ENCODE measurements at regions not wholly inside any gene's neighbourhood (a gene's known extent, or its start where the extent isn't known, plus 50 kb on each side); places are given as distances from the start of the nearest gene placed in this dataset.
"Not testable (repeated sequence)": the region's sequence is repeated elsewhere in the genome, so short reads cannot be mapped to it uniquely, and the experiment has no call there.

DNA sequence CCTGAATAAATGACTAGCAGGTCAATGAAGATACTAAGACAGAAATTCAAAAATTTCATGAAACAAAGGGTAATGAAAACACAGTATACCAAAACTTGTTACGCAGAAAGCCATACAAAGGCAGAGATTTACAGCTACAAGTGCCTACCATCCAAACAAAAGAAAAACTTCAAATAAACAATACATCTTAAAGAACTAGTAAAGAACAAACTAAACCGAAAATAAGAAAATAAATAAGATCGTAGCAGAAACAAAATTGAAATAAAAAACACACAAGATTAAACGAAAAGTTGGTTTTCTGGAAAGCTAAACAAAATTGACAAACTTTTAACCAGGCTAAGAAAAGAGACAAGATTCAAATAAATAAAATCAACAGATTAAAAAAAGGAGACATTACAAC lies 51.5 kb downstream of the VPREB1 start:
- CTCF ChIA-PET; H3K27ac Mint-ChIP-seq; POLR2A ChIA-PET; H3K9me3 Mint-ChIP-seq; DNase-seq (ENCODE audit: low spot score); H3K36me3 Mint-ChIP-seq; ATAC-seq: not testable (repeated sequence)
- Mint-ChIP-seq H3K4me1 (peaks cover 11% of the 10 kb centered on the region), H3K27me3 (ENCODE audit: low read depth) (peaks cover 42% of the 10 kb centered on the region), H3K4me3 (peak overlapping the region; percentile 35; the same call in 1 of the 2 replicates)

DNA sequence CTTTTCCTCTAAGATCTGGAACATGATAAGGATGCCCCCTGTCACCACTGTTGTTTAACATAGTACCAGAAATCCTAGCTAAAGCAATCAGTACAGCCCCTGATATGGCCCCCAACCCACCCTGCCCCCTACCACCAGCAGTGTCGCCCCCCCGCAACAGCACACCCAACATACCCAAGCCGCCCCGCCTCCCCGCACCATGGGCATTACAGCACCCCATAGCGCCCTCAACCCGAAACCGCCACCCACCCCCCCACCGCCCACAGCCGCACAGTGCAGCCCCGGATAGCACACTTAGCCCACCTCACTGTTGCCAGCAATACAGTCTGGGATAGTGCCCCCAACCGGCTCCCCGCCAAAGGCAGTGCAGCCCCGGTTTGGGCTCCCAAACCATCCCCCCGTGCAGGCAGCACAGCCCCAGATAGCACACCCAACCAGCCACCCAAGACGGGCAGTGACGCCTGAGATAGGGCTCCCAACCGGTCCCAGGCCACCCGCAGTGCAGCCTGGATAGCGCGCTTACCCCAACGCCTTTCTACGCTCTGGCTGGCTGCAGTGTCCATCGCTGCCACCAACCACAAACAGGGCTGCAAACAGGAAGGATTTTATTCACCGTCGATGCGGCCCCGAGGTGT lies 52.7 kb downstream of the VPREB1 start:
- H3K9me3 Mint-ChIP-seq; POLR2A ChIA-PET; ATAC-seq; H3K27ac Mint-ChIP-seq; DNase-seq (ENCODE audit: low spot score); H3K36me3 Mint-ChIP-seq: not testable (repeated sequence)
- H3K4me3 Mint-ChIP-seq = peak overlapping the region; percentile 84
- peaks cover 14% of the 10 kb centered on the region for H3K4me1 Mint-ChIP-seq
- peaks cover 54% of the 10 kb centered on the region for H3K27me3 Mint-ChIP-seq (ENCODE audit: low read depth)
- CTCF ChIA-PET = interaction anchor here (1.0 kb wide), 1 partner anchor 62 kb away, joined by 3 read pairs; no protein-coding TSS in a partner anchor

DNA sequence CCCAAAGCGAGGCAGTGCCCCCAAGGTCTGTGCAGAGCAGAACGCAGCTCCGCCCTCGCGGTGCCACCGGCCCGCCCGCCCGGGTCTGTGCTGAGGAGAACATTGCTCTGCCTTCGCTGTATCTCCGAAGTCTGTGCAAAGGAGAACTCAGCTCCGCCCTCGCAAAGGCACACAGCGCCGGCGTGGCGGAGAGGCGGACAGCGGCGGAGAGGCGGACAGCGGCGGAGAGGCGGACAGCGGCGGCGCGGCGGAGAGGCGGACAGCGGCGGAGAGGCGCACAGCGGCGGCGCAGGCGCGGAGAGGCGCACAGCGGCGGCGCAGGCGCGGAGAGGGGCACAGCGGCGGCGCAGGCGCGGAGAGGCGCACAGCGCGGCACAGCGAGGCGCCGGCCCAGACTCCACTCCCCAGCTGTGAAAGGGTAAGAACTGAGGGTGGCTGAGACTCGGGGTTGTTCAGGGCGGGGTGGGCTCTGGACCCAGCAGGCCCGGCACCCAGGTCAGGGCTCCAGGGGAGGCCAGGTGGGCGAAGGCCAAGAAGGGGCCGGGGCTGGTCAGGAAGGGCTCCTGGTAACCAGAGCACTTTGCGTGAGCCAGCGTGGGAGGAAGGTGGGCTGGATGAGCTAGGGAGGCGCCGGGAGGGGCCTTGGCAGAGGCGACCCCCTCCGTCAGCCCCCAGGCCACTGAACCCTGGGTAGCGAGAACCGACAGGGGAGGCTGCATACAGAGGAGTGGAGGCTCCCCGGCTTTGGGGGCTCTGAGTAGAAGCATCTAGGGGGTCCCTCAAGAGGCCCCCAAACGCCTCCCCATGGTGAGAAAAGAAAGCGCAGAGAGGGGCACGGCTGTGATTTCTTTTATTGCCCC lies 53.4 kb downstream of the VPREB1 start:
- not testable (repeated sequence) for H3K27ac Mint-ChIP-seq

DNA sequence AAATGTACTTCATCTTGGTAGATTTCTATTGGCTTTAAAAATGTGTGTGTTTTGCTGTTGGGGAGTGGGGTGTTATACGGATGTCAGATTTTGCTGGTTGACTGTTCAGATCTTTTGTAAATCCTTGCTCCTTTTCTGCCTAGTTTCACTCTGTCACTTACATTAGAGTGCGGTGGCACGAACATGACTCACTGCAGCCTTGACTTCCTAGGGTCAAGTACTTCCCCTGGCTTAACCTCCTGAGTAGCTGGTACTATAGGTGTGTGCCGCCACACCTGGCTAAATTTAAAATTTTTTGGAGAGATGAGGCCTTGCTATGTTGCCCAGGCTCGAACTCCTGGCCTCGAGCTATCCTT lies 54.0 kb downstream of the VPREB1 start:
- H3K9me3 Mint-ChIP-seq; H3K27ac Mint-ChIP-seq; DNase-seq (ENCODE audit: low spot score); CTCF ChIA-PET; ATAC-seq; H3K36me3 Mint-ChIP-seq: not testable (repeated sequence)
- POLR2A ChIA-PET = interaction anchor here (0.6 kb wide), 1 partner anchor 469 kb away, joined by 4 read pairs; no protein-coding TSS in a partner anchor
- Mint-ChIP-seq H3K4me1 (peaks cover 27% of the 10 kb centered on the region), H3K27me3 (ENCODE audit: low read depth) (peaks cover 68% of the 10 kb centered on the region), H3K4me3 (peak overlapping the region; percentile 84)

More for the DNA sequence above, 53.4 kb downstream of the VPREB1 start:
- H3K36me3 Mint-ChIP-seq, POLR2A ChIA-PET, H3K9me3 Mint-ChIP-seq: not testable (repeated sequence)
- peaks cover 22% of the 10 kb centered on the region for H3K4me1 Mint-ChIP-seq
- ATAC-seq = peak; percentile 95
- CTCF ChIA-PET = interaction anchor here (1.0 kb wide), 1 partner anchor 62 kb away, joined by 3 read pairs; no protein-coding TSS in a partner anchor
- H3K27me3 Mint-ChIP-seq (ENCODE audit: low read depth) = peaks cover 62% of the 10 kb centered on the region
- TF ChIP-seq, protein P1, sequence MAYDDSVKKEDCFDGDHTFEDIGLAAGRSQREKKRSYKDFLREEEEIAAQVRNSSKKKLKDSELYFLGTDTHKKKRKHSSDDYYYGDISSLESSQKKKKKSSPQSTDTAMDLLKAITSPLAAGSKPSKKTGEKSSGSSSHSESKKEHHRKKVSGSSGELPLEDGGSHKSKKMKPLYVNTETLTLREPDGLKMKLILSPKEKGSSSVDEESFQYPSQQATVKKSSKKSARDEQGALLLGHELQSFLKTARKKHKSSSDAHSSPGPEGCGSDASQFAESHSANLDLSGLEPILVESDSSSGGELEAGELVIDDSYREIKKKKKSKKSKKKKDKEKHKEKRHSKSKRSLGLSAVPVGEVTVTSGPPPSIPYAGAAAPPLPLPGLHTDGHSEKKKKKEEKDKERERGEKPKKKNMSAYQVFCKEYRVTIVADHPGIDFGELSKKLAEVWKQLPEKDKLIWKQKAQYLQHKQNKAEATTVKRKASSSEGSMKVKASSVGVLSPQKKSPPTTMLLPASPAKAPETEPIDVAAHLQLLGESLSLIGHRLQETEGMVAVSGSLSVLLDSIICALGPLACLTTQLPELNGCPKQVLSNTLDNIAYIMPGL (CRISPR knock-in tag; IDR thresholded peaks at IDR 0.05) = peak; percentile 39
- TF ChIP-seq, protein P2, sequence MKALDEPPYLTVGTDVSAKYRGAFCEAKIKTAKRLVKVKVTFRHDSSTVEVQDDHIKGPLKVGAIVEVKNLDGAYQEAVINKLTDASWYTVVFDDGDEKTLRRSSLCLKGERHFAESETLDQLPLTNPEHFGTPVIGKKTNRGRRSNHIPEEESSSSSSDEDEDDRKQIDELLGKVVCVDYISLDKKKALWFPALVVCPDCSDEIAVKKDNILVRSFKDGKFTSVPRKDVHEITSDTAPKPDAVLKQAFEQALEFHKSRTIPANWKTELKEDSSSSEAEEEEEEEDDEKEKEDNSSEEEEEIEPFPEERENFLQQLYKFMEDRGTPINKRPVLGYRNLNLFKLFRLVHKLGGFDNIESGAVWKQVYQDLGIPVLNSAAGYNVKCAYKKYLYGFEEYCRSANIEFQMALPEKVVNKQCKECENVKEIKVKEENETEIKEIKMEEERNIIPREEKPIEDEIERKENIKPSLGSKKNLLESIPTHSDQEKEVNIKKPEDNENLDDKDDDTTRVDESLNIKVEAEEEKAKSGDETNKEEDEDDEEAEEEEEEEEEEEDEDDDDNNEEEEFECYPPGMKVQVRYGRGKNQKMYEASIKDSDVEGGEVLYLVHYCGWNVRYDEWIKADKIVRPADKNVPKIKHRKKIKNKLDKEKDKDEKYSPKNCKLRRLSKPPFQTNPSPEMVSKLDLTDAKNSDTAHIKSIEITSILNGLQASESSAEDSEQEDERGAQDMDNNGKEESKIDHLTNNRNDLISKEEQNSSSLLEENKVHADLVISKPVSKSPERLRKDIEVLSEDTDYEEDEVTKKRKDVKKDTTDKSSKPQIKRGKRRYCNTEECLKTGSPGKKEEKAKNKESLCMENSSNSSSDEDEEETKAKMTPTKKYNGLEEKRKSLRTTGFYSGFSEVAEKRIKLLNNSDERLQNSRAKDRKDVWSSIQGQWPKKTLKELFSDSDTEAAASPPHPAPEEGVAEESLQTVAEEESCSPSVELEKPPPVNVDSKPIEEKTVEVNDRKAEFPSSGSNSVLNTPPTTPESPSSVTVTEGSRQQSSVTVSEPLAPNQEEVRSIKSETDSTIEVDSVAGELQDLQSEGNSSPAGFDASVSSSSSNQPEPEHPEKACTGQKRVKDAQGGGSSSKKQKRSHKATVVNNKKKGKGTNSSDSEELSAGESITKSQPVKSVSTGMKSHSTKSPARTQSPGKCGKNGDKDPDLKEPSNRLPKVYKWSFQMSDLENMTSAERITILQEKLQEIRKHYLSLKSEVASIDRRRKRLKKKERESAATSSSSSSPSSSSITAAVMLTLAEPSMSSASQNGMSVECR (CRISPR knock-in tag; IDR thresholded peaks at IDR 0.05; ENCODE audit: borderline replicate concordance) = peak; percentile 60; the same call in 1 of the 2 replicates
- TF ChIP-seq FOXP1 (CRISPR knock-in tag; IDR thresholded peaks at IDR 0.05; ENCODE audit: borderline replicate concordance) (peak; percentile 72; the same call in 1 of the 2 replicates), SP1 (CRISPR knock-in tag; conservative IDR thresholded peaks at IDR 0.05) (peak; percentile 47; the same call in 1 of the 2 replicates)
- DNase-seq (ENCODE audit: low spot score) = peak; percentile 59
- H3K4me3 Mint-ChIP-seq = peak overlapping the region; percentile 84

DNA sequence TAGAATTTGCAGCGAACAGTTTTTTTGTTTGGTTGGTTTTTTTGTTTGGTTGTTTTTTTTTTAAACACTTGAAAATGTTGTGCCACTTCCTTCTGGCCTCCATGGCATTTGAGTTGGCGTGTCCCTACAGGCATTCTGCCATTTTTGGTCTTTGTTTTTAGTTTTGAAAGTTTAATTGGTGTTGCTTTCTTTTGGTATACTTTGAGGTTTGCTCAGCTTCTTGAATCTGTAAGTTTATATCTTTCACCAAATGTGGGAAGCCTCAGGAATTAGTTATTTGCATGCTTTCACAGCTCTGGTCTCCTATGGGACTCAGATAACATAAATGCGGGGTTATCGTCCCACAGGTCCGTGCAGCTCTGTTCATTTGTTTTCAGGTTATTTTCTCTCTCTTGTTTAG lies 55.9 kb downstream of the VPREB1 start:
- CTCF ChIA-PET = not testable (repeated sequence)

DNA sequence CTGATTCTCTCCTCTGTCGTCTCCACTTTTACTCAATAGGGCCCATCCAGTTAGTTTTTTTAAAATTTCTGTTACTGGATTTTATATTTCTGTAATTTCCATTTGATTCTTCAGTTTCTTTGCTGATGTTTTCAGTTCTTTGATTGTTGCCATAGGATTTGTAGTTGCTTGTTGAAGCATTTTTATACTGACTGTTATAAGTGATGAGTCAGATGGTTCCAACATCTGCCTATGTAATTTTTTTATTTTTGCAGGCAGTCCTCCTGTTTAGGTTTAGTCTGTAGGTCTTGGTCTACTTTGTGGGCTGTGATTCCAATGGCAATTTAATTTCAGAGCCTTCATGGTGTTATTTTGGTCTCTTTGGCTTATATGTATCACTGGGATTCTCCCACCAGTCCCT lies 56.4 kb downstream of the VPREB1 start:
- peaks cover 20% of the 10 kb centered on the region for H3K36me3 Mint-ChIP-seq
- H3K4me3 Mint-ChIP-seq; H3K9me3 Mint-ChIP-seq; CTCF ChIA-PET; ATAC-seq; H3K27ac Mint-ChIP-seq; POLR2A ChIA-PET; DNase-seq (ENCODE audit: low spot score): not testable (repeated sequence)
- H3K27me3 Mint-ChIP-seq (ENCODE audit: low read depth) = peaks cover 77% of the 10 kb centered on the region
- peaks cover 36% of the 10 kb centered on the region for H3K4me1 Mint-ChIP-seq

More for the DNA sequence above, 55.9 kb downstream of the VPREB1 start:
- Mint-ChIP-seq H3K36me3 (peaks cover 17% of the 10 kb centered on the region), H3K27me3 (ENCODE audit: low read depth) (peaks cover 78% of the 10 kb centered on the region), H3K4me1 (peaks cover 36% of the 10 kb centered on the region)
- H3K4me3 Mint-ChIP-seq; DNase-seq (ENCODE audit: low spot score); POLR2A ChIA-PET; H3K27ac Mint-ChIP-seq; H3K9me3 Mint-ChIP-seq; ATAC-seq: not testable (repeated sequence)
